Esophagus squamous epithelium (tissue), 5 donors: ENCODE measurements at regions not wholly inside any gene's neighbourhood (a gene's known extent, or its start where the extent isn't known, plus 50 kb on each side); places are given as distances from the start of the nearest gene placed in this dataset.

Experiments
- DNase-seq: peaks from one replicate; lab custom pipeline; 2025; lab: John Stamatoyannopoulos, UW
- H3K27ac ChIP-seq, 4 donors: fragments of 200-600 bp; sonication (generic); one replicate each; pipeline ENCODE4 v1.5.1; 2016 to 2019; ENCODE audit warnings: mild to moderate bottlenecking in 1 of 4
- H3K27me3 ChIP-seq, 4 donors: fragments of 200-600 bp; sonication (generic); 1 replicate in 3 of 4; 2 replicates in 1 of 4; pipeline versions ENCODE4 v1.5.1 to v1.6.0; 2017 to 2021; ENCODE audit warnings: antibody characterized with exemption in 1 of 4
- H3K36me3 ChIP-seq, 3 donors: fragments of 200-600 bp; sonication (generic); one replicate each; pipeline ENCODE4 v1.5.1; 2016 to 2019
- H3K4me1 ChIP-seq, 3 donors: fragments of 200-600 bp; sonication (generic); one replicate each; pipeline ENCODE4 v1.5.1; 2017 to 2019
- H3K4me3 ChIP-seq, 4 donors: fragments of 200-600 bp; sonication (generic); 1 replicate in 3 of 4; 2 replicates in 1 of 4; pipeline ENCODE4 v1.5.1; 2016 to 2019; ENCODE audit warnings: mild to moderate bottlenecking in 2 of 4, moderate library complexity in 1 of 4
- H3K9me3 ChIP-seq, 3 donors: fragments of 200-600 bp; sonication (generic); one replicate each; pipeline ENCODE4 v1.5.1; 2016 to 2019
- CTCF ChIP-seq, 6 experiments: fragments of 450-650 bp in 4 of 6; fragments of 200-600 bp in 2 of 6; sonication (generic) in 2 of 6; IDR thresholded peaks; one replicate each; pipeline ENCODE4 v1.5.1; 2016 to 2019; ENCODE audit warnings: antibody characterized with exemption in 6 of 6, mild to moderate bottlenecking in 4 of 6, moderate library complexity in 4 of 6
- POLR2A ChIP-seq, 4 donors: fragments of 450-650 bp; IDR thresholded peaks; one replicate each; pipeline ENCODE4 v1.6.1; 2017; ENCODE audit warnings: antibody characterized with exemption in 4 of 4, mild to moderate bottlenecking in 4 of 4, moderate library complexity in 3 of 4
- WGBS, 2 donors: methylation state at CpG; one replicate each; pipeline ENCODE4 v1.1.5; 2018; 5-methylcytosine and 5-hydroxymethylcytosine counted together
- intact Hi-C: fragments of 100-400 bp; cut with DNase I; formaldehyde crosslinking; loops from one replicate; pipeline ENCODE4 v1.15.0; 2022
- donor health status: DM: yes; HTN: yes; CAD: no.

- intact Hi-C loops: no loop called here
- H3K27me3 ChIP-seq: no peaks in the 10 kb centered on the region
- H3K27ac ChIP-seq: no peak overlapping the region
- DNase-seq: no peak
- H3K4me1 ChIP-seq: no peaks in the 10 kb centered on the region
- H3K36me3 ChIP-seq: no peaks in the 10 kb centered on the region
- WGBS, 2 donors: 83 to 88% methylated on average over 1 of the region's 1 CpG
- no peak for TF ChIP-seq POLR2A (IDR thresholded peaks at IDR 0.05)
- TF ChIP-seq CTCF (IDR thresholded peaks at IDR 0.05): no peak
- H3K9me3 ChIP-seq: no peaks in the 10 kb centered on the region
- H3K4me3 ChIP-seq: no peak overlapping the region
Observed at GRCh38 chr18:38796762-38797161, 1231.2 kb upstream of the CELF4 start.

GRCh38 chr18:38792731-38793130 is 1227.1 kb upstream of the CELF4 start:
- intact Hi-C loops: no loop called here
- Histone ChIP-seq H3K27me3 (no peaks in the 10 kb centered on the region), H3K4me3 (no peak overlapping the region), H3K27ac (no peak overlapping the region), H3K36me3 (no peaks in the 10 kb centered on the region), H3K9me3 (no peaks in the 10 kb centered on the region), H3K4me1 (no peaks in the 10 kb centered on the region)
- DNase-seq: no peak
- 83 to 91% methylated on average over 6 of the region's 6 CpGs for WGBS, 2 donors
- TF ChIP-seq POLR2A (IDR thresholded peaks at IDR 0.05): no peak
- TF ChIP-seq CTCF (IDR thresholded peaks at IDR 0.05): no peak

DNA sequence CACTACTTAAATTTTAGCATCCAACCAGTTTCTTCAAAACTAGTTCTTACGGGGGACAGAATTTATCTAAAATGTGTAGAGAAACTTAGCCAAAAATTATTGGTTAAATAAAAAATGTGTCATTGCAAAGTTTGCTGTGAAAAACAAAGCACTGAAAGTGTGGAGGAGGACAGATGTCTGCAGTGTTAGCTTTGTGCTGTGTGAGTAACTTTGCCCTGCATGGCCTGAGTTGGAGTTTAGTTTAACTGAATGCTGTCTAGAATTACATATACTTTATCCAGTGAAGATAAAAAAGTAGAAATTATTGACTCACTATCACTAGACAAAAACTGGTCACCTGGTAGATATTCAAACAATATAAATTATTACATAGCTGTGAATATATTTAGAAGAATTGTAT is 1225.2 kb upstream of the CELF4 start:
- no peak for DNase-seq
- intact Hi-C loops: no loop called here
- no peaks in the 10 kb centered on the region for H3K4me1 ChIP-seq
- no peaks in the 10 kb centered on the region for H3K36me3 ChIP-seq
- H3K27me3 ChIP-seq: no peaks in the 10 kb centered on the region
- TF ChIP-seq POLR2A (IDR thresholded peaks at IDR 0.05) (no peak), CTCF (IDR thresholded peaks at IDR 0.05) (no peak)
- H3K4me3 ChIP-seq: no peak overlapping the region
- no peak overlapping the region for H3K27ac ChIP-seq
- no peaks in the 10 kb centered on the region for H3K9me3 ChIP-seq
- 83 to 100% methylated on average over 1 of the region's 1 CpG for WGBS, 2 donors

- 38 to 57% methylated on average over 1 of the region's 1 CpG for WGBS, 2 donors
- TF ChIP-seq CTCF (IDR thresholded peaks at IDR 0.05): peak in 1 of 6 experiments; percentile 47
- no peak for TF ChIP-seq POLR2A (IDR thresholded peaks at IDR 0.05)
- Histone ChIP-seq H3K4me1 (no peaks in the 10 kb centered on the region), H3K27me3 (no peaks in the 10 kb centered on the region), H3K4me3 (no peak overlapping the region), H3K9me3 (no peaks in the 10 kb centered on the region), H3K27ac (no peak overlapping the region), H3K36me3 (no peaks in the 10 kb centered on the region)
- no peak for DNase-seq
- intact Hi-C loops: no loop called here
Observed at GRCh38 chr18:38790303-38790702, 1224.7 kb upstream of the CELF4 start.

DNA sequence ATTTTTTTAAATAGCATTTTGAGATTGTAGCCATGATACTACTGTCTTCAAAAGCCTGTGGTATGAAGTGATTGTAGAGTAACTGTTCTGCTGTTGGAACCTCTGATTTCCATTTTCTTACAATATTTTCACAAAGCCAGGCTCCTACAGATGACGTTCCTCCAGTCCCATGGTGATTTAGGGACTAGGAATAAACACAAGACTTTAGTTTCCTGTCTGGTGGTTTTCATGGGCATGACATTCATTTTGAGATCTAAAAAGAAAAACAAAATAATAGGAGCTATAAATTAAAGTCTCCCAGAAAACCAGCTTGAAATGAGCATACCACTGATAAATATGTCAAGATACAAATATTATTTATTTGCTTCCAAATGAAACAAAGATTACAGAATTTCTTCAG is 1223.5 kb upstream of the CELF4 start:
- H3K4me3 ChIP-seq: no peak overlapping the region
- H3K4me1 ChIP-seq: no peaks in the 10 kb centered on the region
- WGBS, 2 donors: 29 to 50% methylated on average over 1 of the region's 1 CpG
- no peak overlapping the region for H3K27ac ChIP-seq
- no peaks in the 10 kb centered on the region for H3K9me3 ChIP-seq
- DNase-seq: no peak
- no peak for TF ChIP-seq POLR2A (IDR thresholded peaks at IDR 0.05)
- no peak for TF ChIP-seq CTCF (IDR thresholded peaks at IDR 0.05)
- no peaks in the 10 kb centered on the region for H3K27me3 ChIP-seq
- intact Hi-C loops: no loop called here
- H3K36me3 ChIP-seq: no peaks in the 10 kb centered on the region
